ENCODE measurements at regions not wholly inside any gene's neighbourhood (a gene's known extent, or its start where the extent isn't known, plus 50 kb on each side); places are given as distances from the start of the nearest gene placed in this dataset.

GRCh38 chr13:58823701-58824100 is 1192.2 kb downstream of the PCDH17 start:
- no peaks in the 10 kb centered on the region for H3K36me3 Mint-ChIP-seq (ENCODE audit: insufficient read depth, unreplicated experiment)
- no peak for TF ChIP-seq CTCF (IDR thresholded peaks at IDR 0.05; ENCODE audit: unreplicated experiment)
- no peaks in the 10 kb centered on the region for H3K9me3 Mint-ChIP-seq (ENCODE audit: low read depth, unreplicated experiment)
- CTCF ChIA-PET = no interaction called here
- no peaks in the 10 kb centered on the region for H3K27me3 Mint-ChIP-seq (ENCODE audit: unreplicated experiment)
- BruUV-seq (replicated peaks) = no TSS peak
- intact Hi-C loops (cut with micrococcal nuclease; ENCODE audit: unreplicated experiment) = no loop called here
- no peak overlapping the region for H3K4me3 Mint-ChIP-seq (ENCODE audit: low read depth, unreplicated experiment)
- no peak for DNase-seq
- no peaks in the 10 kb centered on the region for H3K4me1 Mint-ChIP-seq (ENCODE audit: low read depth, unreplicated experiment)
- H3K27ac Mint-ChIP-seq (ENCODE audit: unreplicated experiment) = no peak overlapping the region

- no peak overlapping the region for H3K27ac Mint-ChIP-seq (ENCODE audit: unreplicated experiment)
- H3K36me3 Mint-ChIP-seq (ENCODE audit: insufficient read depth, unreplicated experiment) = no peaks in the 10 kb centered on the region
- no peaks in the 10 kb centered on the region for H3K4me1 Mint-ChIP-seq (ENCODE audit: low read depth, unreplicated experiment)
- no peak for DNase-seq
- H3K27me3 Mint-ChIP-seq (ENCODE audit: unreplicated experiment) = no peaks in the 10 kb centered on the region
- TF ChIP-seq CTCF (IDR thresholded peaks at IDR 0.05; ENCODE audit: unreplicated experiment) = no peak
- H3K9me3 Mint-ChIP-seq (ENCODE audit: low read depth, unreplicated experiment) = no peaks in the 10 kb centered on the region
- H3K4me3 Mint-ChIP-seq (ENCODE audit: low read depth, unreplicated experiment) = no peak overlapping the region
- no TSS peak for BruUV-seq (replicated peaks)
- intact Hi-C loops (cut with micrococcal nuclease; ENCODE audit: unreplicated experiment) = no loop called here
- CTCF ChIA-PET = no interaction called here
These were observed 1196.4 kb downstream of the PCDH17 start for GRCh38 chr13:58827904-58828303.

GRCh38 chr13:58830841-58831240 is 1199.3 kb downstream of the PCDH17 start:
- no TSS peak for BruUV-seq (replicated peaks)
- Mint-ChIP-seq H3K36me3 (ENCODE audit: insufficient read depth, unreplicated experiment) (no peaks in the 10 kb centered on the region), H3K4me3 (ENCODE audit: low read depth, unreplicated experiment) (no peak overlapping the region), H3K4me1 (ENCODE audit: low read depth, unreplicated experiment) (no peaks in the 10 kb centered on the region), H3K27ac (ENCODE audit: unreplicated experiment) (no peak overlapping the region), H3K9me3 (ENCODE audit: low read depth, unreplicated experiment) (no peaks in the 10 kb centered on the region), H3K27me3 (ENCODE audit: unreplicated experiment) (no peaks in the 10 kb centered on the region)
- CTCF ChIA-PET = no interaction called here
- DNase-seq = no peak
- TF ChIP-seq CTCF (IDR thresholded peaks at IDR 0.05; ENCODE audit: unreplicated experiment) = no peak
- intact Hi-C loops (cut with micrococcal nuclease; ENCODE audit: unreplicated experiment) = no loop called here

GRCh38 chr13:58838615-58839014 is 1207.1 kb downstream of the PCDH17 start:
- no peak overlapping the region for H3K4me3 Mint-ChIP-seq (ENCODE audit: low read depth, unreplicated experiment)
- intact Hi-C loops (cut with micrococcal nuclease; ENCODE audit: unreplicated experiment) = no loop called here
- no peak overlapping the region for H3K27ac Mint-ChIP-seq (ENCODE audit: unreplicated experiment)
- H3K9me3 Mint-ChIP-seq (ENCODE audit: low read depth, unreplicated experiment) = no peaks in the 10 kb centered on the region
- no peaks in the 10 kb centered on the region for H3K4me1 Mint-ChIP-seq (ENCODE audit: low read depth, unreplicated experiment)
- H3K27me3 Mint-ChIP-seq (ENCODE audit: unreplicated experiment) = no peaks in the 10 kb centered on the region
- CTCF ChIA-PET = no interaction called here
- no peak for TF ChIP-seq CTCF (IDR thresholded peaks at IDR 0.05; ENCODE audit: unreplicated experiment)
- H3K36me3 Mint-ChIP-seq (ENCODE audit: insufficient read depth, unreplicated experiment) = no peaks in the 10 kb centered on the region
- BruUV-seq (replicated peaks) = no TSS peak
- DNase-seq = no peak

GRCh38 chr13:58843071-58843470 is 1211.5 kb downstream of the PCDH17 start:
- DNase-seq = no peak
- H3K4me1 Mint-ChIP-seq (ENCODE audit: low read depth, unreplicated experiment) = no peaks in the 10 kb centered on the region
- TF ChIP-seq CTCF (IDR thresholded peaks at IDR 0.05; ENCODE audit: unreplicated experiment) = no peak
- CTCF ChIA-PET = no interaction called here
- H3K27me3 Mint-ChIP-seq (ENCODE audit: unreplicated experiment) = no peaks in the 10 kb centered on the region
- no peaks in the 10 kb centered on the region for H3K9me3 Mint-ChIP-seq (ENCODE audit: low read depth, unreplicated experiment)
- no peaks in the 10 kb centered on the region for H3K36me3 Mint-ChIP-seq (ENCODE audit: insufficient read depth, unreplicated experiment)
- H3K27ac Mint-ChIP-seq (ENCODE audit: unreplicated experiment) = no peak overlapping the region
- H3K4me3 Mint-ChIP-seq (ENCODE audit: low read depth, unreplicated experiment) = no peak overlapping the region
- intact Hi-C loops (cut with micrococcal nuclease; ENCODE audit: unreplicated experiment) = no loop called here
- no TSS peak for BruUV-seq (replicated peaks)
